HL-60 (cell line): ENCODE measurements at regions not wholly inside any gene's neighbourhood (a gene's known extent, or its start where the extent isn't known, plus 50 kb on each side); places are given as distances from the start of the nearest gene placed in this dataset.

Experiments used
- DNase-seq, 2 experiments: peaks; one replicate each; pipeline ENCODE4 v3.0.0-alpha.2; 2010 to 2020; ENCODE audit warnings: low read depth in 1 of 2, low spot score in 1 of 2
- H3K27ac ChIP-seq: fragments of 250-450 bp; sonication (Bioruptor Pico); replicated peaks from 2 replicates; pipeline ENCODE4 v1.5.1; 2020; ENCODE audit warnings: mild to moderate bottlenecking, moderate library complexity
- H3K27me3 ChIP-seq: fragments of 250-450 bp; sonication (Bioruptor Pico); 2 replicates; pipeline ENCODE4 v1.5.1; 2021; ENCODE audit warnings: mild to moderate bottlenecking, moderate library complexity; ENCODE audit not compliant: insufficient read depth, poor library complexity, severe bottlenecking
- H3K4me3 ChIP-seq: replicated peaks from 2 replicates; pipeline ENCODE4 v1.5.1; 2011; ENCODE audit warnings: mild to moderate bottlenecking, control low read depth, low read length; ENCODE audit not compliant: insufficient read depth
- CTCF ChIP-seq: IDR thresholded peaks from one replicate; pipeline ENCODE4 v1.5.1; 2011; ENCODE audit warnings: low read length, control low read depth, inconsistent platforms; ENCODE audit not compliant: insufficient read depth
- GABPA ChIP-seq: IDR thresholded peaks from 2 replicates; pipeline ENCODE4 v1.6.1; 2012; ENCODE audit warnings: low read depth
- POLR2AphosphoS5 ChIP-seq: IDR thresholded peaks from 2 replicates; pipeline ENCODE4 v1.6.1; 2012; ENCODE audit warnings: low read depth
- REST ChIP-seq: IDR thresholded peaks from 2 replicates; pipeline ENCODE4 v1.6.1; 2012; ENCODE audit warnings: low read depth; ENCODE audit not compliant: insufficient replicate concordance
- SPI1 ChIP-seq: IDR thresholded peaks from 2 replicates; pipeline ENCODE4 v1.6.1; 2012; ENCODE audit warnings: low read depth, mild to moderate bottlenecking, borderline replicate concordance

GRCh38 chr5:1661831-1662558 is 137.6 kb downstream of the MRPL36 start:
- no peak overlapping the region for H3K27ac ChIP-seq
- no peak for DNase-seq
- no peak overlapping the region for H3K4me3 ChIP-seq
- peaks cover 13% of the 10 kb centered on the region for H3K27me3 ChIP-seq
- TF ChIP-seq GABPA = no peak
- TF ChIP-seq POLR2AphosphoS5 = no peak
- TF ChIP-seq SPI1 = no peak
- no peak for TF ChIP-seq CTCF
- no peak for TF ChIP-seq REST

GRCh38 chr5:1661311-1661710 is 137.6 kb upstream of the LPCAT1 start:
- TF ChIP-seq CTCF (no peak), SPI1 (no peak), REST (no peak), GABPA (no peak), POLR2AphosphoS5 (no peak)
- H3K4me3 ChIP-seq = no peak overlapping the region
- no peak overlapping the region for H3K27ac ChIP-seq
- no peak for DNase-seq
- peaks cover 10% of the 10 kb centered on the region for H3K27me3 ChIP-seq

GRCh38 chr5:1660511-1660910 is 136.8 kb upstream of the LPCAT1 start:
- H3K27ac ChIP-seq = no peak overlapping the region
- DNase-seq = no peak
- H3K27me3 ChIP-seq = peaks cover 9% of the 10 kb centered on the region
- H3K4me3 ChIP-seq = no peak overlapping the region
- TF ChIP-seq GABPA (no peak), SPI1 (no peak), CTCF (no peak), POLR2AphosphoS5 (no peak), REST (no peak)
